Nephron progenitor cell (in vitro differentiated cells): ENCODE measurements at regions not wholly inside any gene's neighbourhood (a gene's known extent, or its start where the extent isn't known, plus 50 kb on each side); places are given as distances from the start of the nearest gene placed in this dataset.

Experiments used
- DNase-seq: peaks from one replicate; pipeline ENCODE4 v3.0.0; 2021
- H3K27ac Mint-ChIP-seq: 2 replicates; pipeline ENCODE4 v1.8.0; 2021; ENCODE audit warnings: mild to moderate bottlenecking, moderate library complexity, mixed read lengths
- H3K27me3 Mint-ChIP-seq: 2 replicates; pipeline ENCODE4 v1.8.0; 2021; ENCODE audit warnings: mild to moderate bottlenecking, low read depth, mixed read lengths; ENCODE audit not compliant: poor library complexity
- H3K36me3 Mint-ChIP-seq: 2 replicates; pipeline ENCODE4 v1.8.0; 2021; ENCODE audit warnings: low read depth, mixed read lengths
- H3K4me1 Mint-ChIP-seq: 2 replicates; pipeline ENCODE4 v1.8.0; 2021; ENCODE audit warnings: mixed read lengths
- H3K4me3 Mint-ChIP-seq: 2 replicates; pipeline ENCODE4 v1.8.0; 2021; ENCODE audit warnings: mild to moderate bottlenecking, moderate library complexity, mixed read lengths
- H3K9me3 Mint-ChIP-seq: 2 replicates; pipeline ENCODE4 v1.8.0; 2021; ENCODE audit warnings: mild to moderate bottlenecking, moderate library complexity, mixed read lengths
- CTCF ChIP-seq: fragments of 200-600 bp; sonication (generic); IDR thresholded peaks from 2 replicates; pipeline ENCODE4 v1.5.0; 2021; ENCODE audit warnings: antibody characterized with exemption

GRCh38 chr4:185995665-185996064, 73.3 kb upstream of the TLR3 start:
- Mint-ChIP-seq H3K27me3 (peaks cover 4% of the 10 kb centered on the region), H3K9me3 (peaks cover 6% of the 10 kb centered on the region), H3K36me3 (no peaks in the 10 kb centered on the region), H3K4me1 (peaks cover 11% of the 10 kb centered on the region), H3K27ac (no peak overlapping the region), H3K4me3 (no peak overlapping the region)
- TF ChIP-seq CTCF: no peak
- DNase-seq: no peak

GRCh38 chr4:185997296-185997695, 71.7 kb upstream of the TLR3 start:
- H3K27me3 Mint-ChIP-seq: peaks cover 4% of the 10 kb centered on the region
- H3K27ac Mint-ChIP-seq: no peak overlapping the region
- peaks cover 6% of the 10 kb centered on the region for H3K9me3 Mint-ChIP-seq
- no peaks in the 10 kb centered on the region for H3K36me3 Mint-ChIP-seq
- TF ChIP-seq CTCF: no peak
- peaks cover 11% of the 10 kb centered on the region for H3K4me1 Mint-ChIP-seq
- no peak overlapping the region for H3K4me3 Mint-ChIP-seq
- no peak for DNase-seq

- no peaks in the 10 kb centered on the region for H3K36me3 Mint-ChIP-seq
- H3K4me3 Mint-ChIP-seq: no peak overlapping the region
- H3K4me1 Mint-ChIP-seq: peaks cover 7% of the 10 kb centered on the region
- peaks cover 6% of the 10 kb centered on the region for H3K9me3 Mint-ChIP-seq
- H3K27ac Mint-ChIP-seq: no peak overlapping the region
- peaks cover 4% of the 10 kb centered on the region for H3K27me3 Mint-ChIP-seq
- DNase-seq: no peak
- TF ChIP-seq CTCF: no peak
These were observed 70.2 kb upstream of the TLR3 start for GRCh38 chr4:185998791-185999190.

GRCh38 chr4:185999207-185999606, 69.7 kb upstream of the TLR3 start:
- Mint-ChIP-seq H3K9me3 (peaks cover 6% of the 10 kb centered on the region), H3K27me3 (peaks cover 4% of the 10 kb centered on the region), H3K4me3 (no peak overlapping the region), H3K4me1 (peaks cover 7% of the 10 kb centered on the region), H3K27ac (peak overlapping the region; percentile 43), H3K36me3 (no peaks in the 10 kb centered on the region)
- DNase-seq: no peak
- no peak for TF ChIP-seq CTCF

- H3K4me3 Mint-ChIP-seq: no peak overlapping the region
- DNase-seq: no peak
- no peaks in the 10 kb centered on the region for H3K27me3 Mint-ChIP-seq
- TF ChIP-seq CTCF: no peak
- peaks cover 7% of the 10 kb centered on the region for H3K4me1 Mint-ChIP-seq
- H3K36me3 Mint-ChIP-seq: no peaks in the 10 kb centered on the region
- no peaks in the 10 kb centered on the region for H3K9me3 Mint-ChIP-seq
- no peak overlapping the region for H3K27ac Mint-ChIP-seq
These were observed 66.1 kb upstream of the TLR3 start for GRCh38 chr4:186002853-186003252.

GRCh38 chr4:186003746-186004145, 65.2 kb upstream of the TLR3 start:
- TF ChIP-seq CTCF: no peak
- Mint-ChIP-seq H3K4me1 (peaks cover 9% of the 10 kb centered on the region), H3K4me3 (no peak overlapping the region), H3K36me3 (no peaks in the 10 kb centered on the region), H3K9me3 (no peaks in the 10 kb centered on the region), H3K27ac (no peak overlapping the region), H3K27me3 (no peaks in the 10 kb centered on the region)
- no peak for DNase-seq
